ENCODE measurements at regions not wholly inside any gene's neighbourhood (a gene's known extent, or its start where the extent isn't known, plus 50 kb on each side); places are given as distances from the start of the nearest gene placed in this dataset.
"Not testable (repeated sequence)": the region's sequence is repeated elsewhere in the genome, so short reads cannot be mapped to it uniquely, and the experiment has no call there.

DNA sequence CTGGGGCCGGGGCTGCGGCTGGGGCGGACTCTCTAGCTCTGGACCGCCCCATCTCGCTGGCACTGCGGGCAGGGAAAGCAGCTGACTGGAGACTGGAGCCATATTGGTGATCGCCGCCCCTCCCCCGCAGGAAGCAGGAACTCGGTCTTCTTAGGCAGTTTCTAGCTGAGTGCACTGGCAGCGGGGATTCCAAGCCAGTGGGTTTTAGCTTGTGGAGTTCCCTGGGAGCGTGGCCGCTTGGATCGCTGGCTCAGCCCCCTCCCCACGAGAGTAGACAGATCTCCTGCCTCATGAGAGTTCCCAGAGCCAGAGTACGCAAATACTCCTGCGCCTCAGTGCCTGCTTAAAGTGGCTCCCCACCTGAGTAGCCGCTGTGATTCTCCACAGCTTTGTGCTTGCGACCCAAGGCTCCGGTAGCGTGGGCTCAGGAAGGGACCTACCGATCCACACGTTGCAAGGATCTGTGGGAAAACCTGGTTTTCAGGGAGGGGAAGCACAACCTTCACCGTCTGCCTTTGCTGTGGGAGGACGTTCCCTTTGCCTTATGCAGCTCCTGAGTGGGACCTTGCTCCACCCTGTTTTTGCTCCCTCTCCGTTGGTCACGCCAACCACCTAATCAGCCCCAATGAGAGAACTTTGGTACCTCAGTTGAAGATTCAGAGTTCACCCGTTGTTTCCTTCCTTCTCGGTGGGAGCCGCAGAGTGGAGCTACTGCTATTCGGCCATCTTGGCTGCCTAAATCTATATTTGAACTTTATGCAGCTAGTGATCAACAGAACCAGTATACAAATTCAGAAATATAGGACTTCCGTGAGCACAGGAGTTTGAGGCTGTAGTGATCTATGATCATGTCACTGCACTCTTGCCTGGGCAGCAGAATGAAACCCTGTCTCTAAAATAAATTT lies 803.9 kb upstream of the PCDH10 start:
- H4K20me1 ChIP-seq (ENCODE audit: insufficient read depth, low read length) = no peaks in the 10 kb centered on the region
- H3K27me3 ChIP-seq (ENCODE audit: insufficient read depth, low read length, poor library complexity) = no peaks in the 10 kb centered on the region
- H3K9ac ChIP-seq (ENCODE audit: low read depth, low read length) = no peak overlapping the region
- H3K4me2 ChIP-seq (ENCODE audit: insufficient read depth, low read length) = no peak overlapping the region
- no peak for TF ChIP-seq EZH2 (IDR thresholded peaks at IDR 0.05; ENCODE audit: borderline replicate concordance, low read depth, low read length, severe bottlenecking)
- TF ChIP-seq, protein P1, sequence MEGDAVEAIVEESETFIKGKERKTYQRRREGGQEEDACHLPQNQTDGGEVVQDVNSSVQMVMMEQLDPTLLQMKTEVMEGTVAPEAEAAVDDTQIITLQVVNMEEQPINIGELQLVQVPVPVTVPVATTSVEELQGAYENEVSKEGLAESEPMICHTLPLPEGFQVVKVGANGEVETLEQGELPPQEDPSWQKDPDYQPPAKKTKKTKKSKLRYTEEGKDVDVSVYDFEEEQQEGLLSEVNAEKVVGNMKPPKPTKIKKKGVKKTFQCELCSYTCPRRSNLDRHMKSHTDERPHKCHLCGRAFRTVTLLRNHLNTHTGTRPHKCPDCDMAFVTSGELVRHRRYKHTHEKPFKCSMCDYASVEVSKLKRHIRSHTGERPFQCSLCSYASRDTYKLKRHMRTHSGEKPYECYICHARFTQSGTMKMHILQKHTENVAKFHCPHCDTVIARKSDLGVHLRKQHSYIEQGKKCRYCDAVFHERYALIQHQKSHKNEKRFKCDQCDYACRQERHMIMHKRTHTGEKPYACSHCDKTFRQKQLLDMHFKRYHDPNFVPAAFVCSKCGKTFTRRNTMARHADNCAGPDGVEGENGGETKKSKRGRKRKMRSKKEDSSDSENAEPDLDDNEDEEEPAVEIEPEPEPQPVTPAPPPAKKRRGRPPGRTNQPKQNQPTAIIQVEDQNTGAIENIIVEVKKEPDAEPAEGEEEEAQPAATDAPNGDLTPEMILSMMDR (IDR thresholded peaks at IDR 0.05; ENCODE audit: borderline replicate concordance, extremely low read depth, low read length, poor library complexity, severe bottlenecking) = no peak
- H3K4me3 ChIP-seq (ENCODE audit: low read depth in 1 of 2, low read length in 2 of 2) = no peak overlapping the region
- H2AFZ ChIP-seq (ENCODE audit: low read depth, low read length) = no peak overlapping the region
- no peaks in the 10 kb centered on the region for H3K79me2 ChIP-seq (ENCODE audit: insufficient read depth, low read length)
- H3K36me3 ChIP-seq (ENCODE audit: insufficient read depth, low read length) = 0 out of 2 replicates have a peak, but pooled peaks cover 3% of the 10 kb centered on the region
- H3K9me3 ChIP-seq (ENCODE audit: insufficient read depth, low read length, severe bottlenecking) = peaks cover 15% of the 10 kb centered on the region
- no peaks in the 10 kb centered on the region for H3K4me1 ChIP-seq (ENCODE audit: insufficient read depth, low read length)
- DNase-seq = no peak
- no peak for ATAC-seq (ENCODE audit: insufficient read depth, low read depth)
- no peak overlapping the region for H3K27ac ChIP-seq (ENCODE audit: low read length)

DNA sequence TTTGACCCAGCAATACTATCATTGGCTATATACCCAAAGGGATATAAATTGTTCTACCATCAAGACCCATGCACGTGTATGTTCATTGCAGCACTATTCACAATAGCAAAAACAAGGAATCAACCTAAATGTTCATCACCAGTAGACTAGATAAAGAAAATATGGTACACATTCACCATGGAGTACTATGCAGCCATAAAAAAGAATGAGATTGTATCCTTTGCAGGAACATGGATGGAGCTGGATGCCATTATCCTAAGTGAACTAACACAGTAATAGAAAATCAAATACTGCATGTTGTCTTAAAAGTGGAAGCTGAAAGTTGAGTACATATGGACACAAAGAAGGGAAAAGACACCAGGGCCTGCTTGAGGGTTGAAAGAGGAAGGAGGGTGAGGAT lies 803.1 kb upstream of the PCDH10 start:
- Histone ChIP-seq H3K9me3 (ENCODE audit: insufficient read depth, low read length, severe bottlenecking) (peaks cover 15% of the 10 kb centered on the region), H4K20me1 (ENCODE audit: insufficient read depth, low read length) (no peaks in the 10 kb centered on the region), H3K27me3 (ENCODE audit: insufficient read depth, low read length, poor library complexity) (no peaks in the 10 kb centered on the region), H3K9ac (ENCODE audit: low read depth, low read length) (no peak overlapping the region), H3K4me1 (ENCODE audit: insufficient read depth, low read length) (no peaks in the 10 kb centered on the region), H2AFZ (ENCODE audit: low read depth, low read length) (no peak overlapping the region), H3K27ac (ENCODE audit: low read length) (no peak overlapping the region), H3K36me3 (ENCODE audit: insufficient read depth, low read length) (0 out of 2 replicates have a peak, but pooled peaks cover 3% of the 10 kb centered on the region), H3K79me2 (ENCODE audit: insufficient read depth, low read length) (no peaks in the 10 kb centered on the region), H3K4me3 (ENCODE audit: low read depth in 1 of 2, low read length in 2 of 2) (no peak overlapping the region), H3K4me2 (ENCODE audit: insufficient read depth, low read length) (no peak overlapping the region)
- no peak for ATAC-seq (ENCODE audit: insufficient read depth, low read depth)
- no peak for DNase-seq
- no peak for TF ChIP-seq EZH2 (IDR thresholded peaks at IDR 0.05; ENCODE audit: borderline replicate concordance, low read depth, low read length, severe bottlenecking)
- TF ChIP-seq, protein P1 (IDR thresholded peaks at IDR 0.05; ENCODE audit: borderline replicate concordance, extremely low read depth, low read length, poor library complexity, severe bottlenecking) = no peak

DNA sequence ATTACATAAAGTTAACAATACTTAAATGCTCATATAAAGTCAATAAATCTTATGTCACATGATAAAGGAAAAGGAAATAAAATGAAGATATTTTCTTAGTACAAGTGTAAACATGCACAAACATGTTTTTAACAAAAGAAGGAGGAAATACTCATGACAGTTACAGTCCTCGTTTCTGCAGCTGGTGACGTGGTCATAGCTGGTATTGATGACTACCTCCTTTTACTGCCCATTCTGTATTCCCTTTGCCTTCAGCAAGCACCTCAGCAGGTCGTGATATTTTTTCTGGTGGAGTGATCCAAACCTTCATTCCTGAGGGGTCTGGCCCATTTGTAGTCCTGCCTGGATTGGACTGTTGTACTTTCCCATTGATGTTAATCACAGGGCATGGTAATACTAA lies 797.5 kb upstream of the PCDH10 start:
- ATAC-seq (ENCODE audit: insufficient read depth, low read depth); H3K9ac ChIP-seq (ENCODE audit: low read depth, low read length); H3K4me3 ChIP-seq (ENCODE audit: low read depth in 1 of 2, low read length in 2 of 2); H3K4me1 ChIP-seq (ENCODE audit: insufficient read depth, low read length); H3K27ac ChIP-seq (ENCODE audit: low read length); H3K27me3 ChIP-seq (ENCODE audit: insufficient read depth, low read length, poor library complexity); DNase-seq; H3K36me3 ChIP-seq (ENCODE audit: insufficient read depth, low read length); H4K20me1 ChIP-seq (ENCODE audit: insufficient read depth, low read length); H3K79me2 ChIP-seq (ENCODE audit: insufficient read depth, low read length); H2AFZ ChIP-seq (ENCODE audit: low read depth, low read length); H3K4me2 ChIP-seq (ENCODE audit: insufficient read depth, low read length): not testable (repeated sequence)
- H3K9me3 ChIP-seq (ENCODE audit: insufficient read depth, low read length, severe bottlenecking) = peaks cover 21% of the 10 kb centered on the region

DNA sequence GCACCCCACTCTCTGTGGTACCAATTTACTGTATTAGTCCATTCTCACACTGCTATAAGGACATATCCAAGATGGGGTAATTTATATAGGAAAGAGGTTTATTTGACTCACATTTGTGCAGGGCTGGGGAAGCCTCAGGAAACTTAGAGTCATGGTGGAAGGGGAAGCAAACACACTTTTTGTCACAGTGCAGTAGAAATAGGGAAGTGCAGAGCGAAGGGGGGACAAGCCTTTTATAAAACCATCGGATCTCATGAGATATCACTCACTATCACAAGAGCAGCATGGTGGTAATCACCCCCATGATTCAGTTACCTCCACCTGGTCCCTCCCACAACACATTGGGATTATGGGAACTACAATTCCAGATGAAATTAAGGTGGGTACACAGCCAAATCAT lies 766.9 kb upstream of the PCDH10 start:
- Histone ChIP-seq H3K27me3 (ENCODE audit: insufficient read depth, low read length, poor library complexity) (no peaks in the 10 kb centered on the region), H3K9me3 (ENCODE audit: insufficient read depth, low read length, severe bottlenecking) (no peaks in the 10 kb centered on the region), H4K20me1 (ENCODE audit: insufficient read depth, low read length) (no peaks in the 10 kb centered on the region), H3K4me2 (ENCODE audit: insufficient read depth, low read length) (no peak overlapping the region), H3K27ac (ENCODE audit: low read length) (no peak overlapping the region), H3K4me1 (ENCODE audit: insufficient read depth, low read length) (no peaks in the 10 kb centered on the region), H3K79me2 (ENCODE audit: insufficient read depth, low read length) (no peaks in the 10 kb centered on the region), H3K36me3 (ENCODE audit: insufficient read depth, low read length) (no peaks in the 10 kb centered on the region), H3K9ac (ENCODE audit: low read depth, low read length) (no peak overlapping the region), H2AFZ (ENCODE audit: low read depth, low read length) (no peak overlapping the region), H3K4me3 (ENCODE audit: low read depth in 1 of 2, low read length in 2 of 2) (no peak overlapping the region)
- TF ChIP-seq, protein P1 (IDR thresholded peaks at IDR 0.05; ENCODE audit: borderline replicate concordance, extremely low read depth, low read length, poor library complexity, severe bottlenecking) = no peak
- no peak for TF ChIP-seq EZH2 (IDR thresholded peaks at IDR 0.05; ENCODE audit: borderline replicate concordance, low read depth, low read length, severe bottlenecking)
- no peak for ATAC-seq (ENCODE audit: insufficient read depth, low read depth)
- no peak for DNase-seq
